ENCODE measurements at regions not wholly inside any gene's neighbourhood (a gene's known extent, or its start where the extent isn't known, plus 50 kb on each side); places are given as distances from the start of the nearest gene placed in this dataset.
A peak's percentile ranks its signal among the peaks of the same experiment; 100 is the strongest.
"Not testable (repeated sequence)": the region's sequence is repeated elsewhere in the genome, so short reads cannot be mapped to it uniquely, and the experiment has no call there.

GRCh38 chr3:77707281-77707680, 667.4 kb downstream of the ROBO2 start:
- DNase-seq: no peak

GRCh38 chr3:77709155-77709554, 669.3 kb downstream of the ROBO2 start:
- DNase-seq: no peak

- DNase-seq: no peak
Measured at GRCh38 chr3:77718311-77718710, 678.4 kb downstream of the ROBO2 start.

- no peak for DNase-seq
Measured at GRCh38 chr3:77720460-77720971, 680.6 kb downstream of the ROBO2 start.

- no peak for DNase-seq
Measured at GRCh38 chr3:77726517-77726916, 686.6 kb downstream of the ROBO2 start.

- DNase-seq: no peak
Measured at GRCh38 chr3:77746048-77746447, 706.1 kb downstream of the ROBO2 start.

- no peak for DNase-seq
Measured at GRCh38 chr3:77746892-77747291, 707.0 kb downstream of the ROBO2 start.

GRCh38 chr3:77756397-77756975, 716.6 kb downstream of the ROBO2 start:
- DNase-seq: not testable (repeated sequence)

- DNase-seq: no peak
Measured at GRCh38 chr3:77772459-77772858, 732.6 kb downstream of the ROBO2 start.

GRCh38 chr3:77773084-77773483, 733.2 kb downstream of the ROBO2 start:
- no peak for DNase-seq

GRCh38 chr3:77780278-77780996, 740.5 kb downstream of the ROBO2 start:
- no peak for DNase-seq

- no peak for DNase-seq
Measured at GRCh38 chr3:77786216-77786615, 746.3 kb downstream of the ROBO2 start.

- no peak for DNase-seq
Measured at GRCh38 chr3:77795013-77795412, 755.1 kb downstream of the ROBO2 start.

- DNase-seq: no peak
Measured at GRCh38 chr3:77799278-77799677, 759.4 kb downstream of the ROBO2 start.

- DNase-seq: no peak
Measured at GRCh38 chr3:77800893-77801292, 761.0 kb downstream of the ROBO2 start.

GRCh38 chr3:77807312-77807711, 767.4 kb downstream of the ROBO2 start:
- DNase-seq: no peak

- DNase-seq: no peak
Measured at GRCh38 chr3:77814845-77815244, 774.9 kb downstream of the ROBO2 start.

- DNase-seq: no peak
Measured at GRCh38 chr3:77815467-77815866, 775.6 kb downstream of the ROBO2 start.

GRCh38 chr3:77816366-77816765, 776.5 kb downstream of the ROBO2 start:
- DNase-seq: no peak

GRCh38 chr3:77825001-77825827, 785.3 kb downstream of the ROBO2 start:
- DNase-seq: peak; percentile 92

- no peak for DNase-seq
Measured at GRCh38 chr3:77835921-77836320, 796.0 kb downstream of the ROBO2 start.

GRCh38 chr3:77837456-77838025, 797.6 kb downstream of the ROBO2 start:
- DNase-seq: no peak

- no peak for DNase-seq
Measured at GRCh38 chr3:77859156-77859555, 819.3 kb downstream of the ROBO2 start.
